GM12874 (cell line): ENCODE measurements at regions not wholly inside any gene's neighbourhood (a gene's known extent, or its start where the extent isn't known, plus 50 kb on each side); places are given as distances from the start of the nearest gene placed in this dataset.

ENCODE experiments used
- TF ChIP-seq, protein P1 (sequence below): IDR thresholded peaks from 2 replicates; pipeline ENCODE4 v1.5.1; 2011; ENCODE audit warnings: low read depth, mild to moderate bottlenecking, control low read depth, low read length, moderate library complexity; ENCODE audit not compliant: insufficient read depth

DNA sequence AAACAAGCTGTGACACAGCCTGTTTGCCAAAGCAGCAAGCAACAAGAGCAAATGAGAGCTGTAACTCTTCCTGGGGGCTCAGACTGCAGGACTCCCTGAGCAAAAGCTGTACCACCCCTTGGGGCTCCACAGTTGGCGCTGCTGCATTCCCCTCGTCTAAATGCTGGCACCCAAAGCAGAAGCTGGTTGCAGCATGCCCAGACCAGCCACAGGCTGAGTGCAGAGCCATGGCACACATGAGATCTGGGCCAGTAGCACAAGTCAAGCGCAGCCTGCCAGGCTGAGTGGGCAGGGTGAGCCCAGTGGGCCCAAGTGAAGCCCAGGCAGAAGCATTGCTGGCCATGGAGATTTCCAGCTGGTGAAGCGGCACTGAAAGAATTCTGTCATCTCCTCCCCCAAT lies 157.3 kb upstream of the GRAMD2B start:
- TF ChIP-seq, protein P1, sequence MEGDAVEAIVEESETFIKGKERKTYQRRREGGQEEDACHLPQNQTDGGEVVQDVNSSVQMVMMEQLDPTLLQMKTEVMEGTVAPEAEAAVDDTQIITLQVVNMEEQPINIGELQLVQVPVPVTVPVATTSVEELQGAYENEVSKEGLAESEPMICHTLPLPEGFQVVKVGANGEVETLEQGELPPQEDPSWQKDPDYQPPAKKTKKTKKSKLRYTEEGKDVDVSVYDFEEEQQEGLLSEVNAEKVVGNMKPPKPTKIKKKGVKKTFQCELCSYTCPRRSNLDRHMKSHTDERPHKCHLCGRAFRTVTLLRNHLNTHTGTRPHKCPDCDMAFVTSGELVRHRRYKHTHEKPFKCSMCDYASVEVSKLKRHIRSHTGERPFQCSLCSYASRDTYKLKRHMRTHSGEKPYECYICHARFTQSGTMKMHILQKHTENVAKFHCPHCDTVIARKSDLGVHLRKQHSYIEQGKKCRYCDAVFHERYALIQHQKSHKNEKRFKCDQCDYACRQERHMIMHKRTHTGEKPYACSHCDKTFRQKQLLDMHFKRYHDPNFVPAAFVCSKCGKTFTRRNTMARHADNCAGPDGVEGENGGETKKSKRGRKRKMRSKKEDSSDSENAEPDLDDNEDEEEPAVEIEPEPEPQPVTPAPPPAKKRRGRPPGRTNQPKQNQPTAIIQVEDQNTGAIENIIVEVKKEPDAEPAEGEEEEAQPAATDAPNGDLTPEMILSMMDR, result no peak

GRCh38 chr5:126267438-126267837 lies 155.8 kb upstream of the GRAMD2B start:
- TF ChIP-seq, protein P1, result no peak

DNA sequence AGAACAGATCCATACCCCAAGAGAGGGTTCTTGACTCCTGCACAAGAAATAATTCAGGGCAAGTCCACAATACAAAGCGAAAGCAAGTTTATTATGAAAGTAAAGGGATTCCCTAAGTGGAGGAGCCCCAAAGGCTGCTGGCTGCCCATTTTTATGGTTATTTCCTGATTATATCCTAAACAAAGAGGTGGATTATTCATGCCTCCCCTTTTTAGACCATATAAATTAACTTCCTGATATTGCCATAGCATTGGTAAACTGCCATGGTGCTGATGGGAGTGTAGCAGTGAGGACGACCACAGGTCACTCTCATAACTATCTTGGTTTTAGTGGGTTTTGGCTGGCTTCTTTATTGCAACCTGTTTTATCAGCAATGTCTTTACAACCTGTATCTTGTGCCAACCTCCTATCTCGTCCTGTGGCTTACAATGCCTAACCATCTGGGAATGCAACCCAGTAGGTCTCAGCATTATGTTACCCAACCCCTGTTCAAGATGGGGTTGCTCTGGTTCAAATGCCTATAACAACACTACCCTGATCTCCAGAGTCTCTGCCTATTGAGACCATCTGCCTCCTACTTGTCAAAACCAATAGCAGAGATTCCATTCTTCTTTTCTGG lies 154.4 kb upstream of the GRAMD2B start:
- TF ChIP-seq, protein P1, result no peak

DNA sequence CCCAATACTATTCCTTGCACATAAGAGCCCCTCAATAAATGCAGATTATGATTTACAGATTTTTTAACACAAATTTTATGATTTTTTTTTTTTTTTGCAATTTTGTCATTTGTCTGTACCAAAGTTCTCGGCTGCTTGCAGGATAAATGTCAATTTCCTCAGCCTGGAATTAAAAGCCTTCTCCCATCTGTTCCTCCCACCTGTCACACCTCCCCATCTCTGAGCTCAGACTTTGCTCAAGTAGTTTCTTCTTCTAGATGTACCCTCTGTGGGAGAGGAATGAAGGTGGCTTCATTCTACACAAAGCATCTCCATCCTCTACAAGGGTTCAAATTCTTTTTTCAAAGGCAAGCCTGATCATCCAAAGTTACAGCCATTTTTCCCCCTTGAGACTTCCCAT lies 153.7 kb upstream of the GRAMD2B start:
- TF ChIP-seq, protein P1, result no peak

GRCh38 chr5:126271141-126271540 lies 152.1 kb upstream of the GRAMD2B start:
- TF ChIP-seq, protein P1, result no peak

GRCh38 chr5:126274076-126274762 lies 149.0 kb upstream of the GRAMD2B start:
- TF ChIP-seq, protein P1, result no peak

DNA sequence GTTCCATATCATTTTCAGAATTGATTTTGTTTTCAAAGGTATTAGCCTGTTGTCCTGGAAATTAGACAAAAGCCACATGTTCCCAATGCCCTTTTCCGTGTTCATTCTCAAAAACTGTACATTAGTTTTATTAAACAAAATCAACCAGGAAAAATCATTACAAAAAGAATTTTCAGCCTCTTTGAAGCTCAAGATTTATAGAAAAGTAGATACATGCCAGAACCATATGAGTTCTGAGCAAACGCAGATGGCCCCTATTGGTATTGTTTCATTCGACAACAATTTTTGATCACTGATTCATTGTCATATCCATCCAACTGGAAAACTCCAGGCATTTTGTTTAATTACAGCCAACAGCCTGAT lies 148.5 kb upstream of the GRAMD2B start:
- TF ChIP-seq, protein P1, result no peak
